ENCODE measurements at regions not wholly inside any gene's neighbourhood (a gene's known extent, or its start where the extent isn't known, plus 50 kb on each side); places are given as distances from the start of the nearest gene placed in this dataset.

GRCh38 chr12:75651342-75651695 is 139.9 kb upstream of the KRR1 start:
- H3K27me3 ChIP-seq (ENCODE audit: insufficient read depth, poor library complexity, severe bottlenecking): no peaks in the 10 kb centered on the region
- no peaks in the 10 kb centered on the region for H3K9me3 ChIP-seq (ENCODE audit: severe bottlenecking)
- TF ChIP-seq CTCF (IDR thresholded peaks at IDR 0.05; ENCODE audit: poor library complexity, severe bottlenecking): no peak
- no peak overlapping the region for H3K4me3 ChIP-seq (ENCODE audit: severe bottlenecking)
- DNase-seq (ENCODE audit: low spot score) (no peak), ATAC-seq (ENCODE audit: low read depth) (peak; percentile 79)
- H3K27ac ChIP-seq (ENCODE audit: poor library complexity, severe bottlenecking): peak overlapping the region; percentile 74
- peaks cover 21% of the 10 kb centered on the region for H3K4me1 ChIP-seq (ENCODE audit: insufficient read depth, poor library complexity, severe bottlenecking)
- no peaks in the 10 kb centered on the region for H3K36me3 ChIP-seq (ENCODE audit: low read depth)

- Histone ChIP-seq H3K36me3 (ENCODE audit: low read depth) (no peaks in the 10 kb centered on the region), H3K27ac (ENCODE audit: poor library complexity, severe bottlenecking) (peak overlapping the region; percentile 74), H3K9me3 (ENCODE audit: severe bottlenecking) (no peaks in the 10 kb centered on the region), H3K4me3 (ENCODE audit: severe bottlenecking) (no peak overlapping the region), H3K27me3 (ENCODE audit: insufficient read depth, poor library complexity, severe bottlenecking) (no peaks in the 10 kb centered on the region), H3K4me1 (ENCODE audit: insufficient read depth, poor library complexity, severe bottlenecking) (peaks cover 17% of the 10 kb centered on the region)
- DNase-seq (ENCODE audit: low spot score): no peak
- ATAC-seq (ENCODE audit: low read depth): peak; percentile 29; the same call in 1 of the 3 replicates
- no peak for TF ChIP-seq CTCF (IDR thresholded peaks at IDR 0.05; ENCODE audit: poor library complexity, severe bottlenecking)
Measured at GRCh38 chr12:75650595-75651341, 139.4 kb upstream of the KRR1 start.

GRCh38 chr12:75650100-75650499 is 138.7 kb upstream of the KRR1 start:
- peaks cover 17% of the 10 kb centered on the region for H3K4me1 ChIP-seq (ENCODE audit: insufficient read depth, poor library complexity, severe bottlenecking)
- no peak for TF ChIP-seq CTCF (IDR thresholded peaks at IDR 0.05; ENCODE audit: poor library complexity, severe bottlenecking)
- peak overlapping the region; percentile 74 for H3K27ac ChIP-seq (ENCODE audit: poor library complexity, severe bottlenecking)
- ATAC-seq (ENCODE audit: low read depth) (no peak), DNase-seq (ENCODE audit: low spot score) (no peak)
- H3K4me3 ChIP-seq (ENCODE audit: severe bottlenecking): no peak overlapping the region
- H3K27me3 ChIP-seq (ENCODE audit: insufficient read depth, poor library complexity, severe bottlenecking): no peaks in the 10 kb centered on the region
- no peaks in the 10 kb centered on the region for H3K9me3 ChIP-seq (ENCODE audit: severe bottlenecking)
- H3K36me3 ChIP-seq (ENCODE audit: low read depth): no peaks in the 10 kb centered on the region

- H3K27ac ChIP-seq (ENCODE audit: poor library complexity, severe bottlenecking): no peak overlapping the region
- no peaks in the 10 kb centered on the region for H3K36me3 ChIP-seq (ENCODE audit: low read depth)
- DNase-seq (ENCODE audit: low spot score): no peak
- H3K9me3 ChIP-seq (ENCODE audit: severe bottlenecking): no peaks in the 10 kb centered on the region
- H3K27me3 ChIP-seq (ENCODE audit: insufficient read depth, poor library complexity, severe bottlenecking): no peaks in the 10 kb centered on the region
- no peak for ATAC-seq (ENCODE audit: low read depth)
- peaks cover 17% of the 10 kb centered on the region for H3K4me1 ChIP-seq (ENCODE audit: insufficient read depth, poor library complexity, severe bottlenecking)
- TF ChIP-seq CTCF (IDR thresholded peaks at IDR 0.05; ENCODE audit: poor library complexity, severe bottlenecking): no peak
- no peak overlapping the region for H3K4me3 ChIP-seq (ENCODE audit: severe bottlenecking)
Measured at GRCh38 chr12:75648856-75649255, 137.4 kb upstream of the KRR1 start.
